Ectodermal cell (in vitro differentiated cells): ENCODE measurements at regions not wholly inside any gene's neighbourhood (a gene's known extent, or its start where the extent isn't known, plus 50 kb on each side); places are given as distances from the start of the nearest gene placed in this dataset.
"Not testable (repeated sequence)": the region's sequence is repeated elsewhere in the genome, so short reads cannot be mapped to it uniquely, and the experiment has no call there.

Source experiments
- H3K27ac ChIP-seq: 2 replicates; pipeline ENCODE4 v1.7.0; 2013; ENCODE audit warnings: mild to moderate bottlenecking, low read depth, low read length; ENCODE audit not compliant: insufficient read depth, poor library complexity, severe bottlenecking
- H3K27me3 ChIP-seq: 2 replicates; pipeline ENCODE4 v1.7.0; 2013; ENCODE audit warnings: mild to moderate bottlenecking, low read length; ENCODE audit not compliant: insufficient read depth, control insufficient read depth, poor library complexity, severe bottlenecking
- H3K36me3 ChIP-seq: one replicate; pipeline ENCODE4 v1.7.0; 2013; ENCODE audit warnings: low read length; ENCODE audit not compliant: control insufficient read depth, insufficient read depth
- H3K4me1 ChIP-seq: one replicate; pipeline ENCODE4 v1.7.0; 2013; ENCODE audit warnings: low read length; ENCODE audit not compliant: control insufficient read depth, insufficient read depth
- H3K4me3 ChIP-seq: 2 replicates; pipeline ENCODE4 v1.7.0; 2013; ENCODE audit warnings: low read depth, low read length, control low read depth; ENCODE audit not compliant: insufficient read depth
- H3K9me3 ChIP-seq: 2 replicates; pipeline ENCODE4 v1.7.0; 2013; ENCODE audit warnings: mild to moderate bottlenecking, low read length, moderate library complexity; ENCODE audit not compliant: control insufficient read depth
- WGBS, 2 experiments: methylation state at CpG; one replicate each; pipeline ENCODE4 v1.1.7; 2013; ENCODE audit warnings: missing lambda C conversion rate in 2 of 2; 5-methylcytosine and 5-hydroxymethylcytosine counted together

- H3K9me3 ChIP-seq: no peaks in the 10 kb centered on the region
- no peaks in the 10 kb centered on the region for H3K4me1 ChIP-seq
- no CpG with 5 or more reads among the region's 1 CpG for WGBS, 2 experiments
- no peaks in the 10 kb centered on the region for H3K27me3 ChIP-seq
- no peak overlapping the region for H3K4me3 ChIP-seq
- H3K36me3 ChIP-seq: no peaks in the 10 kb centered on the region
- H3K27ac ChIP-seq: no peak overlapping the region
Observed at GRCh38 chr7:125278318-125278717, 348.7 kb upstream of the POT1 start.

DNA sequence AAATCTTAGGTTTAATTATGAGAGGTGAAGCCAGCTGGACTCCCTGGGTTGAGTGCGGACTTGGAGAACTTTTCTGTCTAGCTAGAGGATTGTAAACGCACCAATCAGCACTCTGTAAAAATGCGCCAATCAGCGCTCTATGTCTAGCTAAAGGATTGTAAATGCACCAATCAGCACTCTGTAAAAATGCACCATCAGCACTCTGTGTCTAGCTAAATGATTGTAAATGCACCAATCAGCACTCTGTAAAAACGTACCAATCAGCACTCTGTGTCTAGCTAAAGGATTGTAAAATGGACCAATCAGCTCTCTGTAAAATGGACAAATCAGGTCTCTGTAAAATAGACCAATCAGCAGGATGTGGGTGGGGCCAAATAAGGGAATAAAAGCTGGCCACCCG, 345.1 kb upstream of the POT1 start:
- not testable (repeated sequence) for H3K9me3 ChIP-seq, H3K4me3 ChIP-seq, H3K27me3 ChIP-seq, H3K27ac ChIP-seq, H3K36me3 ChIP-seq, H3K4me1 ChIP-seq
- WGBS, 2 experiments: 94% methylated on average over 6 of the region's 6 CpGs

DNA sequence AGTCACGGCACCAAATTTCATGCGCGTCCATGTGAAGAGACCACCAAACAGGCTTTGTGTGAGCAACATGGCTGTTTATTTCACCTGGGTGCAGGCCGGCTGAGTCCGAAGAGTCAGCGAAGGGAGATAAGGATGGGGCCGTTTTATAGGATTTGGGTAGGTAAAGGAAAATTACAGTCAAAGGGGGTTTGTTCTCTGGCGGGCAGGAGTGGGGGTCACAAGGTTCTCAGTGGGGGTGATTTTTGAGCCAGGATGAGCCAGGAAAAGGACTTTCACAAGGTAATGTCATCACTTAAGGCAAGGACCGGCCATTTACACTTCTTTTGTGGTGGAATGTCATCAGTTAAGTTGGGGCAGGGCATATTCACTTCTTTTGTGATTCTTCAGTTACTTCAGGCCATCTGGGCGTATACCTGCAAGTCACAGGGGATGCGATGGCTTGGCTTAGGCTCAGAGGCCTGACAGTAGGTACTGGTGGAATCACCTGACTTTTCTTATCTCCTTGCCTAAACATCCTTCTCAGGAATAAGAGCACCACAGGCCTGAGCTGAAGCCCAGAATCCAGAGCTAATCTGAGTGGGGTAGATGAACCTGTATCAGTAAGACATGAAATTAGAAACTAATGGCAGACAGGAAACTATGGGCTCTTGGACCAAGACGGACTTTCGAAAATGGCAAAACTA, 334.7 kb upstream of the POT1 start:
- H3K9me3 ChIP-seq, H3K4me3 ChIP-seq, H3K27me3 ChIP-seq, H3K27ac ChIP-seq, H3K4me1 ChIP-seq, H3K36me3 ChIP-seq: not testable (repeated sequence)
- WGBS, 2 experiments: 78% methylated on average over 13 of the region's 13 CpGs

DNA sequence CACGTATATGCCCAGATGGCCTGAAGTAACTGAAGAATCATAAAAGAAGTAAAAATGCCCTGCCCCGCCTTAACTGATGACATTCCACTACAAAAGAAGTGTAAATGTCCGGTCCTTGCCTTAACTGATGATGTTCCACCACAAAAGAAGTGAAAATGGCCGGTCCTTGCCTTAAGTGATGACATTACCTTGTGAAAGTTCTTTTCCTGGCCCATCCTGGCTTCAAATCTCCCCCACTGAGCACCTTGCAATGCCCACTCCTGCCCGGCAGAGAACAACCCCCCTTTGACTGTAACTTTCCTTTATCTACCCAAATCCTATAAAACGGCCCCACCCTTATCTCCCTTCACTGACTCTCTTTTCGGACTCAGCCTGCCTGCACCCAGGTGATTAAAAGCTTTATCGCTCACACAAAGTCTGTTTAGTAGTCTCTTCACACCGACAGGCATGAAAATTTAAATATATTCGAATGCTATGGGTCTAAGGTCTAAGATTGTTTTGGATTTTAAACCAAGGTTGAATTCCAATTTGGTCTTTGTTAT, 329.3 kb upstream of the POT1 start:
- H3K4me1 ChIP-seq, H3K27ac ChIP-seq, H3K36me3 ChIP-seq, H3K4me3 ChIP-seq, H3K9me3 ChIP-seq, H3K27me3 ChIP-seq: not testable (repeated sequence)
- WGBS, 2 experiments: 71 to 73% methylated on average over 10 of the region's 10 CpGs

GRCh38 chr7:125257617-125258016, 328.0 kb upstream of the POT1 start:
- no peak overlapping the region for H3K27ac ChIP-seq
- H3K4me1 ChIP-seq: peaks cover 10% of the 10 kb centered on the region
- no peak overlapping the region for H3K4me3 ChIP-seq
- no peaks in the 10 kb centered on the region for H3K27me3 ChIP-seq
- H3K36me3 ChIP-seq: no peaks in the 10 kb centered on the region
- WGBS, 2 experiments: 33 to 45% methylated on average over 2 of the region's 2 CpGs
- H3K9me3 ChIP-seq: no peaks in the 10 kb centered on the region

- Histone ChIP-seq H3K9me3 (no peaks in the 10 kb centered on the region), H3K4me1 (peaks cover 10% of the 10 kb centered on the region), H3K27me3 (no peaks in the 10 kb centered on the region), H3K36me3 (no peaks in the 10 kb centered on the region), H3K4me3 (no peak overlapping the region), H3K27ac (no peak overlapping the region)
- WGBS, 2 experiments: 80% methylated on average over 1 of the region's 2 CpGs; no CpG with 5 or more reads in 1 of the 2 experiments
Observed at GRCh38 chr7:125256446-125256845, 326.8 kb upstream of the POT1 start.

- H3K27ac ChIP-seq: no peak overlapping the region
- peaks cover 10% of the 10 kb centered on the region for H3K4me1 ChIP-seq
- H3K9me3 ChIP-seq: no peaks in the 10 kb centered on the region
- H3K4me3 ChIP-seq: no peak overlapping the region
- H3K36me3 ChIP-seq: no peaks in the 10 kb centered on the region
- WGBS, 2 experiments: 82 to 86% methylated on average over 2 to 3 of the region's 3 CpGs
- no peaks in the 10 kb centered on the region for H3K27me3 ChIP-seq
Observed at GRCh38 chr7:125255810-125256209, 326.2 kb upstream of the POT1 start.

- no CpG with 5 or more reads among the region's 1 CpG for WGBS, 2 experiments
- Histone ChIP-seq H3K4me3 (no peak overlapping the region), H3K9me3 (no peaks in the 10 kb centered on the region), H3K36me3 (no peaks in the 10 kb centered on the region), H3K27me3 (no peaks in the 10 kb centered on the region), H3K4me1 (peaks cover 10% of the 10 kb centered on the region), H3K27ac (no peak overlapping the region)
Observed at GRCh38 chr7:125254566-125254965, 324.9 kb upstream of the POT1 start.

DNA sequence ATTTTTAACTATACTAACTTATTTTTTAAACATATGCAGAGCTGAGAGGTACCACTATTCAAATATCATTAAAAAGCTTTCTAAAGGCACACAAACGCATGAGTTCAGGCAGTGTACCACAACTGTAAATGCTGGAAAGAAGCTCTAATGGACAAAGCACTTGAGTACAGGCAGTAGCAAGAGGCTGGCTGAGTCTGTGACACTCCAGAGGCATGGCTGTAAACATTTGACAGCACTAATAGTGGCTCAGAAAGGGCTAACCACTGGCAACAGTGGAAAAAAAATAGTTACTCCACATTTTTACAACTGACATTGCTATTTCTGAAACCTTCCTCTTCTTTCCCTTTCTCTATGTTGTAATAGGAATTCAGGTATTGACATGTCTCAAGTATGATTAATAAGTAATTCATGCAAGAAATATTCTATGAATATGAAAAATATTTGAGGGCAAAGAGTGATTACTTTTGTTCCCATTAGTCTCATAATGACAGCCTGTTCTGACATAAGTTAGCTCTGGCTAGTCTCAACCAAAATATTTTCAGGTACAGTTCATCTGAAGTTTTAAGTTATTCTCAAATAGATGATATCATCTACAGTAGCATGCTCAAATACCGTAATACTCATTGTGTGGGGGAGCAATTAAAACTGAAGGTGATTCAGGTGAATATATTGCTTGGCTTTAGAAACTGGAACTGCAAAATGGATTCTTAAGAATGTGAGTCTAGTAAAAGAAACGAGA, 324.0 kb upstream of the POT1 start:
- H3K4me3 ChIP-seq: no peak overlapping the region
- no peaks in the 10 kb centered on the region for H3K36me3 ChIP-seq
- peaks cover 5% of the 10 kb centered on the region for H3K4me1 ChIP-seq
- H3K27ac ChIP-seq: no peak overlapping the region
- no peaks in the 10 kb centered on the region for H3K27me3 ChIP-seq
- 95 to 96% methylated on average over 3 of the region's 3 CpGs for WGBS, 2 experiments
- H3K9me3 ChIP-seq: no peaks in the 10 kb centered on the region

GRCh38 chr7:125247514-125248098, 318.0 kb upstream of the POT1 start:
- Histone ChIP-seq H3K9me3 (no peaks in the 10 kb centered on the region), H3K27ac (no peak overlapping the region), H3K36me3 (no peaks in the 10 kb centered on the region), H3K4me1 (no peaks in the 10 kb centered on the region), H3K4me3 (no peak overlapping the region), H3K27me3 (no peaks in the 10 kb centered on the region)
- 91 to 92% methylated on average over 1 of the region's 1 CpG for WGBS, 2 experiments
